Sigmoid colon (tissue), 6 donors: ENCODE measurements at regions not wholly inside any gene's neighbourhood (a gene's known extent, or its start where the extent isn't known, plus 50 kb on each side); places are given as distances from the start of the nearest gene placed in this dataset.

Experiments
- DNase-seq: peaks from one replicate; pipeline ENCODE4 v3.0.0-alpha.2; 2019
- H3K27ac ChIP-seq, 4 donors: fragments of 200-600 bp; sonication (generic); one replicate each; pipeline ENCODE4 v1.5.1; 2016 to 2019; ENCODE audit warnings: mild to moderate bottlenecking in 1 of 4
- H3K27me3 ChIP-seq, 3 donors: fragments of 200-600 bp; sonication (generic); one replicate each; pipeline ENCODE4 v1.5.1; 2019; ENCODE audit warnings: mild to moderate bottlenecking in 1 of 3
- H3K36me3 ChIP-seq, 4 donors: fragments of 200-600 bp; sonication (generic); one replicate each; pipeline ENCODE4 v1.5.1; 2016 to 2019
- H3K4me1 ChIP-seq, 4 donors: fragments of 200-600 bp; sonication (generic); one replicate each; pipeline ENCODE4 v1.5.1; 2017 to 2019
- H3K4me3 ChIP-seq, 4 donors: fragments of 200-600 bp; sonication (generic); one replicate each; pipeline ENCODE4 v1.5.1; 2017 to 2019; ENCODE audit warnings: mild to moderate bottlenecking in 2 of 4, moderate library complexity in 1 of 4
- H3K9me3 ChIP-seq, 4 donors: fragments of 200-600 bp in 3 of 4; sonication (generic) in 3 of 4; one replicate each; pipeline versions ENCODE4 v1.5.1 to v1.6.1; 2013 to 2019
- EP300 ChIP-seq, 4 donors: sonication (generic); formaldehyde crosslinking; IDR thresholded peaks; one replicate each; pipeline ENCODE4 v1.6.1; 2017; ENCODE audit warnings: antibody characterized with exemption in 4 of 4
- POLR2A ChIP-seq, 2 donors: fragments of 450-650 bp; IDR thresholded peaks; one replicate each; pipeline ENCODE4 v1.6.1; 2016; ENCODE audit warnings: antibody characterized with exemption in 2 of 2, mild to moderate bottlenecking in 2 of 2, moderate library complexity in 2 of 2
- POLR2AphosphoS5 ChIP-seq, 4 donors: sonication (generic); formaldehyde crosslinking; IDR thresholded peaks; one replicate each; pipeline ENCODE4 v1.6.1; 2017; ENCODE audit warnings: antibody characterized with exemption in 4 of 4
- WGBS, 2 donors: extraction: QIAGEN DNeasy Blood & Tissue Kit; methylation state at CpG; one replicate each; pipeline ENCODE4 v1.1.7; 2013; 5-methylcytosine and 5-hydroxymethylcytosine counted together
- intact Hi-C: fragments of 100-400 bp; cut with DNase I; formaldehyde crosslinking; loops from one replicate; pipeline ENCODE4 v1.15.1; 2023
- TF ChIP-seq, protein P1 (sequence below), 4 experiments: fragments of 450-650 bp in 3 of 4; fragments of 200-600 bp in 1 of 4; IDR thresholded peaks; one replicate each; pipeline ENCODE4 v1.5.1; 2016 to 2019; ENCODE audit warnings: antibody characterized with exemption in 4 of 4, mild to moderate bottlenecking in 3 of 4, moderate library complexity in 2 of 4
- donor health status: healthy with polysubstance abuse.
- donor health status: healthy.

GRCh38 chr9:119451426-119451825 is 82.2 kb upstream of the BRINP1 start:
- Histone ChIP-seq H3K4me1 (no peaks in the 10 kb centered on the region), H3K27ac (no peak overlapping the region), H3K36me3 (no peaks in the 10 kb centered on the region), H3K27me3 (no peaks in the 10 kb centered on the region), H3K4me3 (no peak overlapping the region), H3K9me3 (peaks cover 0 to 3% (median 0%) of the 10 kb centered on the region in 4 donors)
- intact Hi-C loops: no loop called here
- no peak for DNase-seq
- TF ChIP-seq POLR2AphosphoS5 (IDR thresholded peaks at IDR 0.05) (no peak), POLR2A (IDR thresholded peaks at IDR 0.05) (no peak), EP300 (IDR thresholded peaks at IDR 0.05) (no peak)
- TF ChIP-seq, protein P1, sequence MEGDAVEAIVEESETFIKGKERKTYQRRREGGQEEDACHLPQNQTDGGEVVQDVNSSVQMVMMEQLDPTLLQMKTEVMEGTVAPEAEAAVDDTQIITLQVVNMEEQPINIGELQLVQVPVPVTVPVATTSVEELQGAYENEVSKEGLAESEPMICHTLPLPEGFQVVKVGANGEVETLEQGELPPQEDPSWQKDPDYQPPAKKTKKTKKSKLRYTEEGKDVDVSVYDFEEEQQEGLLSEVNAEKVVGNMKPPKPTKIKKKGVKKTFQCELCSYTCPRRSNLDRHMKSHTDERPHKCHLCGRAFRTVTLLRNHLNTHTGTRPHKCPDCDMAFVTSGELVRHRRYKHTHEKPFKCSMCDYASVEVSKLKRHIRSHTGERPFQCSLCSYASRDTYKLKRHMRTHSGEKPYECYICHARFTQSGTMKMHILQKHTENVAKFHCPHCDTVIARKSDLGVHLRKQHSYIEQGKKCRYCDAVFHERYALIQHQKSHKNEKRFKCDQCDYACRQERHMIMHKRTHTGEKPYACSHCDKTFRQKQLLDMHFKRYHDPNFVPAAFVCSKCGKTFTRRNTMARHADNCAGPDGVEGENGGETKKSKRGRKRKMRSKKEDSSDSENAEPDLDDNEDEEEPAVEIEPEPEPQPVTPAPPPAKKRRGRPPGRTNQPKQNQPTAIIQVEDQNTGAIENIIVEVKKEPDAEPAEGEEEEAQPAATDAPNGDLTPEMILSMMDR (IDR thresholded peaks at IDR 0.05): no peak

GRCh38 chr9:119443179-119443578 is 73.9 kb upstream of the BRINP1 start:
- DNase-seq: no peak
- Histone ChIP-seq H3K9me3 (no peaks in the 10 kb centered on the region), H3K27ac (no peak overlapping the region), H3K4me3 (no peak overlapping the region), H3K4me1 (no peaks in the 10 kb centered on the region), H3K27me3 (no peaks in the 10 kb centered on the region), H3K36me3 (no peaks in the 10 kb centered on the region)
- TF ChIP-seq POLR2AphosphoS5 (IDR thresholded peaks at IDR 0.05) (no peak), EP300 (IDR thresholded peaks at IDR 0.05) (no peak), POLR2A (IDR thresholded peaks at IDR 0.05) (no peak)
- TF ChIP-seq, protein P1 (IDR thresholded peaks at IDR 0.05): no peak
- WGBS, 2 donors: 48 to 49% methylated on average over 4 of the region's 4 CpGs
- intact Hi-C loops: no loop called here

DNA sequence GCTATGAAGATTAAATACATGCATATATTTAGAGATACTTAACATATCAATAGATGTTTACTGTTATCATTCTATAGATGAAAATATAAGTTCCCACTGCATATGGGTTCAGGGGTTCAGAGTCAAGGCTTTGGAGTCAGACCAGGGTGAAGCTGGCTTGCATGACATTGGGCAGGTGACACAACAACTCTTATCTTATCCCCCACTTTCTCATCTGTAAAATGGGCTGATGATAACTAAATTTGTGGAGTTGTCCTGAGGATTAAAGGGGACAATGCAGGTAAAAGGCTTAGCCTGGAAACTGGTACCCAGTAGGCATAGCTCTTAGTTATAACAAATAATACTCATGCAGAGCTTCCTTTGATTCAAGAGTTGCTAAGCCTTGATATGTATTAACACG is 72.6 kb upstream of the BRINP1 start:
- H3K9me3 ChIP-seq: no peaks in the 10 kb centered on the region
- TF ChIP-seq POLR2A (IDR thresholded peaks at IDR 0.05): no peak
- TF ChIP-seq EP300 (IDR thresholded peaks at IDR 0.05): no peak
- TF ChIP-seq, protein P1 (IDR thresholded peaks at IDR 0.05): no peak
- TF ChIP-seq POLR2AphosphoS5 (IDR thresholded peaks at IDR 0.05): no peak
- no peaks in the 10 kb centered on the region for H3K4me1 ChIP-seq
- H3K36me3 ChIP-seq: no peaks in the 10 kb centered on the region
- no peak for DNase-seq
- H3K27me3 ChIP-seq: no peaks in the 10 kb centered on the region
- intact Hi-C loops: no loop called here
- H3K4me3 ChIP-seq: no peak overlapping the region
- 67 to 69% methylated on average over 1 of the region's 1 CpG for WGBS, 2 donors
- H3K27ac ChIP-seq: no peak overlapping the region

GRCh38 chr9:119441338-119441737 is 72.1 kb upstream of the BRINP1 start:
- Histone ChIP-seq H3K27ac (no peak overlapping the region), H3K27me3 (no peaks in the 10 kb centered on the region), H3K4me3 (no peak overlapping the region), H3K4me1 (no peaks in the 10 kb centered on the region), H3K9me3 (no peaks in the 10 kb centered on the region), H3K36me3 (no peaks in the 10 kb centered on the region)
- DNase-seq: no peak
- TF ChIP-seq POLR2AphosphoS5 (IDR thresholded peaks at IDR 0.05): no peak
- no peak for TF ChIP-seq EP300 (IDR thresholded peaks at IDR 0.05)
- no peak for TF ChIP-seq POLR2A (IDR thresholded peaks at IDR 0.05)
- TF ChIP-seq, protein P1 (IDR thresholded peaks at IDR 0.05): no peak
- intact Hi-C loops: no loop called here
- WGBS, 2 donors: 17 to 20% methylated on average over 2 of the region's 2 CpGs

DNA sequence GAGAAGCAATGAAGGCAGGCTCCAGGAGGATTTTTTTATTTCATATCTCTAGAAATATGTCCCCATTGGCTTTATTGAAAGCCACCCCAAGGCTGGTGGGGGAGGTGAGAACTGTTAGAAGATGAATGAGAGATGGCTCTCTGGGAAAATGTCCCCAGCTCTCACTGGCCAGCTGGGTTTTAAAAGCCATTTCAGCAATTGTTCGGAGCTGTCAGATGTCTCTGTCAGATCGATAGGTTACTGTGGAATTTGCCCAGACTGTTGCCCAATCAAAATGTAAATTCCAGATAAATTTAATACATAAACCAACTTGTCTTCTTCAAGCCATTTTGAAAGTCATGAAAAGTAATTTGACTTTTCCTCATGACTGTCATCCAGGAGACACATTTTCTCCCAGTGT is 67.0 kb upstream of the BRINP1 start:
- intact Hi-C loops: no loop called here
- Histone ChIP-seq H3K27ac (no peak overlapping the region), H3K4me1 (no peaks in the 10 kb centered on the region), H3K27me3 (no peaks in the 10 kb centered on the region), H3K9me3 (no peaks in the 10 kb centered on the region), H3K4me3 (no peak overlapping the region), H3K36me3 (no peaks in the 10 kb centered on the region)
- 80 to 87% methylated on average over 2 of the region's 2 CpGs for WGBS, 2 donors
- no peak for DNase-seq
- TF ChIP-seq, protein P1 (IDR thresholded peaks at IDR 0.05): no peak
- no peak for TF ChIP-seq EP300 (IDR thresholded peaks at IDR 0.05)
- no peak for TF ChIP-seq POLR2A (IDR thresholded peaks at IDR 0.05)
- TF ChIP-seq POLR2AphosphoS5 (IDR thresholded peaks at IDR 0.05): no peak
